ENCODE measurements at regions not wholly inside any gene's neighbourhood (a gene's known extent, or its start where the extent isn't known, plus 50 kb on each side); places are given as distances from the start of the nearest gene placed in this dataset.
"Not testable (repeated sequence)": the region's sequence is repeated elsewhere in the genome, so short reads cannot be mapped to it uniquely, and the experiment has no call there.

DNA sequence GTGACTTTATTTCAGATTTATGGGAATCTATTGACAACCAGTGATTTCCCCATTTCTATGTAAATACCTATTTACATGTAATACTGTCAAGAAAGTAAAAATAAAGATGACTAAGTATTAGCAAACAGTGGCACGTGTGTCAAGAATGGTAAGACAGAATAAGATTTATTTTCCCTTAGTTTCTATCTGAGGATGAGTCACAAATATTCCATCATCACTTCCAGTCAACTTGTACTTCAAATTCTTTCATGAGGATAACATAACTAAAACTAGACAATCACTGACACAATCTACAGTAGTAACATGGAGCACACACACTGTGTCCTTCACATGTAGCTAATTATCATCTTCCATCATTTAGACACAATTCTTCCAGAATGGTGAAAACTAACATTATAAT, 625.3 kb upstream of the PCDH7 start:
- no peak for TF ChIP-seq CTCF (conservative IDR thresholded peaks at IDR 0.05)
- H3K4me1 Mint-ChIP-seq, result no peaks in the 10 kb centered on the region
- H3K4me3 Mint-ChIP-seq, result no peak overlapping the region
- no peaks in the 10 kb centered on the region for H3K27me3 Mint-ChIP-seq (ENCODE audit: low read depth)
- no peaks in the 10 kb centered on the region for H3K36me3 Mint-ChIP-seq (ENCODE audit: low read depth)
- H3K27ac Mint-ChIP-seq (ENCODE audit: unreplicated experiment), result no peak overlapping the region
- DNase-seq (ENCODE audit: low read depth, low spot score), result no peak
- H3K9me3 Mint-ChIP-seq, result peaks cover 2% of the 10 kb centered on the region

DNA sequence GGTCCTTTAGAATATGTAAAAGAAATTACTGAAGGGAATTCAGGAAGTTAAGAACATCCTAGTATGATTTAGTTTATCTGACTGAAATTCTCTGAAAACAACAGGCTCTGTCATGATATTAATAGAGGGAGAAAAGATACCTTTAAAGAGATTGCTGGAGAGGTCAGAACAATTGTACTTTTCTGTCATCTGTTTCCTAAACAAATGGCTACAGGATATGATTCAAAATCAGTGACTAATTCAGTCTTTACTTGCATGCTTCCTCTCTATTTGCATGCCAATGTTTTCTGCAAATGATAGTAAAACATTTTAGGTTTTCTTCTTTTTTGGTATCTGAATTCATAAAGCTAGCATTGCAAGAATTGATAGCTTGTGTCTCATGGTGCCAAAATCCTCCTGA, 616.7 kb upstream of the PCDH7 start:
- Mint-ChIP-seq H3K4me3 (no peak overlapping the region), H3K4me1 (no peaks in the 10 kb centered on the region), H3K36me3 (ENCODE audit: low read depth) (no peaks in the 10 kb centered on the region), H3K9me3 (peaks cover 7% of the 10 kb centered on the region), H3K27me3 (ENCODE audit: low read depth) (no peaks in the 10 kb centered on the region), H3K27ac (ENCODE audit: unreplicated experiment) (no peak overlapping the region)
- DNase-seq (ENCODE audit: low read depth, low spot score), result no peak
- TF ChIP-seq CTCF (conservative IDR thresholded peaks at IDR 0.05), result no peak

GRCh38 chr4:30116401-30116800, 603.8 kb upstream of the PCDH7 start:
- H3K9me3 Mint-ChIP-seq, result peaks cover 7% of the 10 kb centered on the region
- no peaks in the 10 kb centered on the region for H3K4me1 Mint-ChIP-seq
- no peak for TF ChIP-seq CTCF (conservative IDR thresholded peaks at IDR 0.05)
- H3K27me3 Mint-ChIP-seq (ENCODE audit: low read depth), result no peaks in the 10 kb centered on the region
- H3K4me3 Mint-ChIP-seq, result no peak overlapping the region
- H3K36me3 Mint-ChIP-seq (ENCODE audit: low read depth), result no peaks in the 10 kb centered on the region
- DNase-seq (ENCODE audit: low read depth, low spot score), result no peak
- no peak overlapping the region for H3K27ac Mint-ChIP-seq (ENCODE audit: unreplicated experiment)

- Mint-ChIP-seq H3K9me3 (peaks cover 3% of the 10 kb centered on the region), H3K4me1 (no peaks in the 10 kb centered on the region), H3K27ac (ENCODE audit: unreplicated experiment) (no peak overlapping the region), H3K27me3 (ENCODE audit: low read depth) (no peaks in the 10 kb centered on the region), H3K36me3 (ENCODE audit: low read depth) (no peaks in the 10 kb centered on the region), H3K4me3 (no peak overlapping the region)
- no peak for TF ChIP-seq CTCF (conservative IDR thresholded peaks at IDR 0.05)
- no peak for DNase-seq (ENCODE audit: low read depth, low spot score)
Measured at GRCh38 chr4:30117433-30117832, 602.7 kb upstream of the PCDH7 start.

GRCh38 chr4:30122711-30123110, 597.5 kb upstream of the PCDH7 start:
- Mint-ChIP-seq H3K4me1 (no peaks in the 10 kb centered on the region), H3K9me3 (peaks cover 3% of the 10 kb centered on the region), H3K36me3 (ENCODE audit: low read depth) (no peaks in the 10 kb centered on the region), H3K27me3 (ENCODE audit: low read depth) (no peaks in the 10 kb centered on the region), H3K27ac (ENCODE audit: unreplicated experiment) (no peak overlapping the region), H3K4me3 (no peak overlapping the region)
- no peak for TF ChIP-seq CTCF (conservative IDR thresholded peaks at IDR 0.05)
- no peak for DNase-seq (ENCODE audit: low read depth, low spot score)

- not testable (repeated sequence) for H3K27ac Mint-ChIP-seq (ENCODE audit: unreplicated experiment); H3K36me3 Mint-ChIP-seq (ENCODE audit: low read depth); H3K9me3 Mint-ChIP-seq; H3K27me3 Mint-ChIP-seq (ENCODE audit: low read depth); H3K4me3 Mint-ChIP-seq; H3K4me1 Mint-ChIP-seq; DNase-seq (ENCODE audit: low read depth, low spot score)
Measured at GRCh38 chr4:30124621-30125020, 595.5 kb upstream of the PCDH7 start.
